ENCODE measurements at regions not wholly inside any gene's neighbourhood (a gene's known extent, or its start where the extent isn't known, plus 50 kb on each side); places are given as distances from the start of the nearest gene placed in this dataset.

DNA sequence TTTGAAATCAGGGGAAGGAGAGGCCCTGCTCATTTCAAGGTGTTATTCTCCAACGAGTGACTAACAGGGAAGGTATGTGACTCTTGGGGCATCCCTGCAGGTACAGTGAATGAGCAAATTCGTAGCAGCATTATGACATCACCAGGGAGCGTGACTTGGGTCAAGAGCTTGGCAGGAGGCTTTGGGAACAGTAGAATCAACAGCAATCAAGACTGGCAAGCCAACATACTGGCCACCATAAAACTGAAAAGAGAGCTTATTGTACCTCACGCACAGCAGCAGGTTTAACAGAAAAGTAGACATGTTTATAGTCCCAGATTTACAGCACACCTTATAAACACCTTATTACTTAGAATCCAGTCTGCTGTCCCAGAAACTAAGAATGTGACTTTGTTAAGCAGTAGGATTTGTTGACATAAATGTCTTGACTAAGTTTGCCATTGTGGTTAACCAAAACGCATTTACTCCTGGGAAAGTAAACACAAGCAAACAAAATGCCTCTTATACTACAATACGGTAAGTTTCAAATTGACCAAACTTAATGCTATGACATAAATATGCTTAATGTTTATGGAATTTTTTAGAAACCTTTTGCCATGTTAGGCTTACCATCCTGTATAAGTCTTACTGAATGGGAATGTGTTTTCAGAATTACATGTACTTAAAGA is 297.8 kb downstream of the NPR3 start:
- TF ChIP-seq, protein P1, sequence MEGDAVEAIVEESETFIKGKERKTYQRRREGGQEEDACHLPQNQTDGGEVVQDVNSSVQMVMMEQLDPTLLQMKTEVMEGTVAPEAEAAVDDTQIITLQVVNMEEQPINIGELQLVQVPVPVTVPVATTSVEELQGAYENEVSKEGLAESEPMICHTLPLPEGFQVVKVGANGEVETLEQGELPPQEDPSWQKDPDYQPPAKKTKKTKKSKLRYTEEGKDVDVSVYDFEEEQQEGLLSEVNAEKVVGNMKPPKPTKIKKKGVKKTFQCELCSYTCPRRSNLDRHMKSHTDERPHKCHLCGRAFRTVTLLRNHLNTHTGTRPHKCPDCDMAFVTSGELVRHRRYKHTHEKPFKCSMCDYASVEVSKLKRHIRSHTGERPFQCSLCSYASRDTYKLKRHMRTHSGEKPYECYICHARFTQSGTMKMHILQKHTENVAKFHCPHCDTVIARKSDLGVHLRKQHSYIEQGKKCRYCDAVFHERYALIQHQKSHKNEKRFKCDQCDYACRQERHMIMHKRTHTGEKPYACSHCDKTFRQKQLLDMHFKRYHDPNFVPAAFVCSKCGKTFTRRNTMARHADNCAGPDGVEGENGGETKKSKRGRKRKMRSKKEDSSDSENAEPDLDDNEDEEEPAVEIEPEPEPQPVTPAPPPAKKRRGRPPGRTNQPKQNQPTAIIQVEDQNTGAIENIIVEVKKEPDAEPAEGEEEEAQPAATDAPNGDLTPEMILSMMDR (IDR thresholded peaks at IDR 0.05): no peak
- TF ChIP-seq POLR2A (IDR thresholded peaks at IDR 0.05): no peak

All from lower leg skin (tissue), 3 donors.